ENCODE measurements at regions not wholly inside any gene's neighbourhood (a gene's known extent, or its start where the extent isn't known, plus 50 kb on each side); places are given as distances from the start of the nearest gene placed in this dataset.

DNA sequence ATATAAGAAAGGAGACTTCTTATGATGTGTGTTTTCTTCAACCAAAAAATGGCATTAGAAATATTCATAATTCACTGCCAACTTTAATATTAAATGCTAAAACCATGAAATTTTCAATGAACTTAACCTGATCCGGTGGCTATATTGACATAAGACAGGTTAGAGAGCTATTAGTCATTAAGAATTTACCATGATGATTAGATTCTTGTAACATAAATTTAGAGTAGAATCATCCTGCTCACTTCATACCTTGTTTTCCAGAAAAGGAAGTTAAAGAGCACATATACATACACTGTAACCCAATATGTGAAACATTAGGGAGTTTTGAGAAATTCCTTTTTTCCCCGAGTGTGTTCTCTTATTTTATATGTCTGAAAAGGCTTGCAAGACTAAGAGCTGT, 430.3 kb upstream of the SEMA3A start:
- in situ Hi-C loops (cut with HindIII; ENCODE audit: low pct_unique_long_range_greater_than_20kb, low sequenced_read_pairs) (no loop called here), intact Hi-C loops (cut with micrococcal nuclease; ENCODE audit: unreplicated experiment) (no loop called here)
- ChIA-PET POLR2A (no interaction called here), CTCF (no interaction called here)
- Histone ChIP-seq H3K36me3 (ENCODE audit: control insufficient read depth, insufficient read depth, low read length) (no peaks in the 10 kb centered on the region), H3K9me3 (ENCODE audit: control insufficient read depth, insufficient read depth, low read depth, low read length) (no peaks in the 10 kb centered on the region; the same call in 1 of the 2 replicates), H3K4me1 (ENCODE audit: control insufficient read depth, insufficient read depth, low read length) (no peaks in the 10 kb centered on the region), H3K27me3 (ENCODE audit: control insufficient read depth, insufficient read depth, low read length) (no peaks in the 10 kb centered on the region), H3K27ac (ENCODE audit: low read length) (no peak overlapping the region), H3K4me3 (ENCODE audit: low read depth in 2 of 2, low read length in 2 of 2) (no peak overlapping the region)
- ATAC-seq (no peak), DNase-seq (ENCODE audit: low read depth, low spot score) (no peak)
- BruUV-seq (replicated peaks) = no TSS peak
- TF ChIP-seq REST (IDR thresholded peaks at IDR 0.05; ENCODE audit: insufficient read depth in 1 of 2, low read depth in 2 of 2, low read length in 1 of 2) = no peak
- TF ChIP-seq SIN3A (IDR thresholded peaks at IDR 0.05; ENCODE audit: borderline replicate concordance, insufficient read depth, low read depth, low read length) = no peak
- TF ChIP-seq, protein P1, sequence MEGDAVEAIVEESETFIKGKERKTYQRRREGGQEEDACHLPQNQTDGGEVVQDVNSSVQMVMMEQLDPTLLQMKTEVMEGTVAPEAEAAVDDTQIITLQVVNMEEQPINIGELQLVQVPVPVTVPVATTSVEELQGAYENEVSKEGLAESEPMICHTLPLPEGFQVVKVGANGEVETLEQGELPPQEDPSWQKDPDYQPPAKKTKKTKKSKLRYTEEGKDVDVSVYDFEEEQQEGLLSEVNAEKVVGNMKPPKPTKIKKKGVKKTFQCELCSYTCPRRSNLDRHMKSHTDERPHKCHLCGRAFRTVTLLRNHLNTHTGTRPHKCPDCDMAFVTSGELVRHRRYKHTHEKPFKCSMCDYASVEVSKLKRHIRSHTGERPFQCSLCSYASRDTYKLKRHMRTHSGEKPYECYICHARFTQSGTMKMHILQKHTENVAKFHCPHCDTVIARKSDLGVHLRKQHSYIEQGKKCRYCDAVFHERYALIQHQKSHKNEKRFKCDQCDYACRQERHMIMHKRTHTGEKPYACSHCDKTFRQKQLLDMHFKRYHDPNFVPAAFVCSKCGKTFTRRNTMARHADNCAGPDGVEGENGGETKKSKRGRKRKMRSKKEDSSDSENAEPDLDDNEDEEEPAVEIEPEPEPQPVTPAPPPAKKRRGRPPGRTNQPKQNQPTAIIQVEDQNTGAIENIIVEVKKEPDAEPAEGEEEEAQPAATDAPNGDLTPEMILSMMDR (IDR thresholded peaks at IDR 0.05) = no peak
- TF ChIP-seq POLR2AphosphoS5 (IDR thresholded peaks at IDR 0.05; ENCODE audit: low read depth, low read length) = no peak
- no peak for TF ChIP-seq TCF7L2 (IDR thresholded peaks at IDR 0.05; ENCODE audit: low read depth, low read length)

DNA sequence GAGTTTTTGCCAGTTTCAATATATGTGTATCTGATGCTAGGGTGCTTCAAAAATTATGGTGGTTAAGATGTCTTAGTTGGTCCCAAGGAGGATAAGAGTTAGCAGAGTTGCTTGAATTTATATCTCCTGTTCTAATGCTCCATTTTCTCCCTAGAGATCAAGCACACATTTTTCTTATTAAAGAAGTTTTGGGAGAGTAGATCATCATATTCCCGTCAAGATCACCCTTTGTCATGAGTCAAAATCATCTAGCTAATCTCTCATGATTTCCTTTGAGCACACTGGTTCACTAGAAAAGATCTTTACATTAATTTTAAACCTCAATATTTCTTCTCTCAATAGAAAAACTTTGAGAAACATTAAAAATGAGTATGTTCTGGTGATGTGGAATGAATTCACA, 429.9 kb upstream of the SEMA3A start:
- H3K27me3 ChIP-seq (ENCODE audit: control insufficient read depth, insufficient read depth, low read length) = no peaks in the 10 kb centered on the region
- ChIA-PET CTCF (no interaction called here), POLR2A (no interaction called here)
- H3K9me3 ChIP-seq (ENCODE audit: control insufficient read depth, insufficient read depth, low read depth, low read length) = no peaks in the 10 kb centered on the region; the same call in 1 of the 2 replicates
- H3K4me1 ChIP-seq (ENCODE audit: control insufficient read depth, insufficient read depth, low read length) = no peaks in the 10 kb centered on the region
- no peaks in the 10 kb centered on the region for H3K36me3 ChIP-seq (ENCODE audit: control insufficient read depth, insufficient read depth, low read length)
- intact Hi-C loops (cut with micrococcal nuclease; ENCODE audit: unreplicated experiment) = no loop called here
- in situ Hi-C loops (cut with HindIII; ENCODE audit: low pct_unique_long_range_greater_than_20kb, low sequenced_read_pairs) = no loop called here
- ATAC-seq (no peak), DNase-seq (ENCODE audit: low read depth, low spot score) (no peak)
- H3K27ac ChIP-seq (ENCODE audit: low read length) = no peak overlapping the region
- TF ChIP-seq TCF7L2 (IDR thresholded peaks at IDR 0.05; ENCODE audit: low read depth, low read length) (no peak), SIN3A (IDR thresholded peaks at IDR 0.05; ENCODE audit: borderline replicate concordance, insufficient read depth, low read depth, low read length) (no peak), REST (IDR thresholded peaks at IDR 0.05; ENCODE audit: insufficient read depth in 1 of 2, low read depth in 2 of 2, low read length in 1 of 2) (no peak), POLR2AphosphoS5 (IDR thresholded peaks at IDR 0.05; ENCODE audit: low read depth, low read length) (no peak)
- TF ChIP-seq, protein P1 (IDR thresholded peaks at IDR 0.05) = no peak
- no peak overlapping the region for H3K4me3 ChIP-seq (ENCODE audit: low read depth in 2 of 2, low read length in 2 of 2)
- BruUV-seq (replicated peaks) = no TSS peak
